Loucy (cell line): ENCODE measurements at regions not wholly inside any gene's neighbourhood (a gene's known extent, or its start where the extent isn't known, plus 50 kb on each side); places are given as distances from the start of the nearest gene placed in this dataset.

Source experiments
- H2AFZ ChIP-seq: fragments of 200-600 bp; sonication (generic); 2 replicates; pipeline ENCODE4 v1.6.0; 2016; ENCODE audit warnings: antibody characterized with exemption, mild to moderate bottlenecking, low read length, moderate library complexity
- H3F3A ChIP-seq: fragments of 200-600 bp; 2 replicates; pipeline ENCODE4 v1.6.0; 2016; ENCODE audit warnings: antibody characterized with exemption, low read depth, mild to moderate bottlenecking
- H3K27me3 ChIP-seq: fragments of 200-600 bp; sonication (generic); 2 replicates; pipeline ENCODE4 v1.6.1; 2014; ENCODE audit warnings: low read length, mild to moderate bottlenecking; ENCODE audit not compliant: insufficient read depth, poor library complexity, severe bottlenecking
- H3K36me3 ChIP-seq: fragments of 200-600 bp; sonication (generic); 2 replicates; pipeline ENCODE4 v1.6.1; 2016; ENCODE audit warnings: low read length; ENCODE audit not compliant: insufficient read depth
- H3K4me1 ChIP-seq: fragments of 200-600 bp; sonication (generic); 2 replicates; pipeline ENCODE4 v1.5.1; 2014; ENCODE audit warnings: low read length, mild to moderate bottlenecking; ENCODE audit not compliant: insufficient read depth, poor library complexity, severe bottlenecking
- H3K4me2 ChIP-seq: fragments of 200-600 bp; sonication (generic); 2 replicates; pipeline ENCODE4 v1.6.0; 2014; ENCODE audit warnings: antibody characterized with exemption, low read length, low read depth, mild to moderate bottlenecking; ENCODE audit not compliant: poor library complexity, severe bottlenecking
- H3K4me3 ChIP-seq: fragments of 200-600 bp; sonication (generic); 2 replicates; pipeline ENCODE4 v1.5.1; 2014; ENCODE audit warnings: low read length, mild to moderate bottlenecking, mixed read lengths; ENCODE audit not compliant: poor library complexity, severe bottlenecking
- H3K79me2 ChIP-seq: fragments of 200-600 bp; sonication (generic); 2 replicates; pipeline ENCODE4 v1.6.1; 2014; ENCODE audit warnings: low read length; ENCODE audit not compliant: insufficient read depth
- H3K9ac ChIP-seq: fragments of 200-600 bp; sonication (generic); 2 replicates; pipeline ENCODE4 v1.6.0; 2014; ENCODE audit warnings: mild to moderate bottlenecking, low read depth, low read length, moderate library complexity; ENCODE audit not compliant: poor library complexity, severe bottlenecking
- H3K9me2 ChIP-seq: fragments of 200-600 bp; sonication (generic); replicated peaks from 2 replicates; pipeline ENCODE4 v1.6.1; 2016; ENCODE audit warnings: low read depth, low read length, mixed read lengths
- H3K9me3 ChIP-seq: fragments of 200-600 bp; sonication (generic); 2 replicates; pipeline ENCODE4 v1.6.1; 2014; ENCODE audit warnings: mild to moderate bottlenecking, antibody characterized with exemption, low read length, low read depth; ENCODE audit not compliant: insufficient read depth
- H4K20me1 ChIP-seq: fragments of 200-600 bp; sonication (generic); 2 replicates; pipeline ENCODE4 v1.6.0; 2014; ENCODE audit warnings: antibody characterized with exemption, low read length, mild to moderate bottlenecking; ENCODE audit not compliant: insufficient read depth, poor library complexity, severe bottlenecking
- EZH2phosphoT487 ChIP-seq: fragments of 200-600 bp; IDR thresholded peaks from 2 replicates; pipeline ENCODE4 v1.6.1; 2018; ENCODE audit warnings: antibody characterized with exemption, mild to moderate bottlenecking, moderate library complexity, borderline replicate concordance
- TF ChIP-seq, protein P1 (sequence below): fragments of 200-600 bp; sonication (generic); conservative IDR thresholded peaks from 2 replicates; pipeline ENCODE4 v1.5.1; 2014; ENCODE audit warnings: mild to moderate bottlenecking, antibody characterized with exemption, low read length

DNA sequence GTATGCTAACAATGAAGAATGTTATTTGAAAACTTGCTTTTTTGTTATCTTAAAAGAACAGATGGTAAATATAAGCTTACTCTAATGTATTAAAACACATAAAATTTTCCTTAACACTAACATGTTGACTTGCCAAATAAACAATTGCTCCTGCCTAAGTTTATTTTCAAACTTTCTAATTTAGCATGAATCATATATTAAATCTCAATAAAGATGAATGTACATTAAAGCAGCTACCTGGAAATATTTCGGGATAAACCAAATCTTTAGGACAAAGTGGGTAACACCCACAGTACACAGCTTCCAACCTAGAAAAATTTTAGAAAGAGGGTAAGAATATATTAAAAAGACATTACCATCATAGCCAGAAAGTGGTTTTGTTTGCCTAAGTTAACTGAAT lies 567.4 kb downstream of the ZEB2 start:
- TF ChIP-seq EZH2phosphoT487: no peak
- TF ChIP-seq, protein P1, sequence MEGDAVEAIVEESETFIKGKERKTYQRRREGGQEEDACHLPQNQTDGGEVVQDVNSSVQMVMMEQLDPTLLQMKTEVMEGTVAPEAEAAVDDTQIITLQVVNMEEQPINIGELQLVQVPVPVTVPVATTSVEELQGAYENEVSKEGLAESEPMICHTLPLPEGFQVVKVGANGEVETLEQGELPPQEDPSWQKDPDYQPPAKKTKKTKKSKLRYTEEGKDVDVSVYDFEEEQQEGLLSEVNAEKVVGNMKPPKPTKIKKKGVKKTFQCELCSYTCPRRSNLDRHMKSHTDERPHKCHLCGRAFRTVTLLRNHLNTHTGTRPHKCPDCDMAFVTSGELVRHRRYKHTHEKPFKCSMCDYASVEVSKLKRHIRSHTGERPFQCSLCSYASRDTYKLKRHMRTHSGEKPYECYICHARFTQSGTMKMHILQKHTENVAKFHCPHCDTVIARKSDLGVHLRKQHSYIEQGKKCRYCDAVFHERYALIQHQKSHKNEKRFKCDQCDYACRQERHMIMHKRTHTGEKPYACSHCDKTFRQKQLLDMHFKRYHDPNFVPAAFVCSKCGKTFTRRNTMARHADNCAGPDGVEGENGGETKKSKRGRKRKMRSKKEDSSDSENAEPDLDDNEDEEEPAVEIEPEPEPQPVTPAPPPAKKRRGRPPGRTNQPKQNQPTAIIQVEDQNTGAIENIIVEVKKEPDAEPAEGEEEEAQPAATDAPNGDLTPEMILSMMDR: no peak
- H3K9me2 ChIP-seq: no peaks in the 10 kb centered on the region
- H3K9me3 ChIP-seq: no peaks in the 10 kb centered on the region
- no peaks in the 10 kb centered on the region for H3K79me2 ChIP-seq
- H3F3A ChIP-seq: no peaks in the 10 kb centered on the region
- H3K4me2 ChIP-seq: no peak overlapping the region
- no peaks in the 10 kb centered on the region for H3K27me3 ChIP-seq
- H3K4me3 ChIP-seq: no peak overlapping the region
- H4K20me1 ChIP-seq: no peaks in the 10 kb centered on the region
- no peak overlapping the region for H3K9ac ChIP-seq
- no peak overlapping the region for H2AFZ ChIP-seq
- no peaks in the 10 kb centered on the region for H3K36me3 ChIP-seq
- H3K4me1 ChIP-seq: no peaks in the 10 kb centered on the region

DNA sequence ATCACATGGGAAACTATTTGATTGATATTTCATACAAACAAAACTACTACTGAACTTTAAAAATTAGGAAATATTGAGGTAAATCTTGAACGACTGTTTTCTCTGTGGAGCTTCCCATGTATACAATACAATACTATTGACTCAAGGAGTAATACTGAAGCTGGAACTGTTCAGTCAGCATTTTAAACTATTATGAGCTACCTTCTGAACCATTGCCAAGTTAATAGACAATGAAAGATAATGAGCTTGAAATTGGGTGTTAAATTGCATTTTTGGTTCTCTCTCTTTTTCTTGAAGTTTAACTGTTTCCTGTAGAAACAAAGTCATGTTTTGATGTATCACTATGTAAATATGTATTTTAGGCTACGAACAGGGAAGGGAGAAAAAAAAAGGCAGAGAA lies 569.2 kb downstream of the ZEB2 start:
- Histone ChIP-seq H3K27me3 (no peaks in the 10 kb centered on the region), H3K9me3 (no peaks in the 10 kb centered on the region), H3K79me2 (no peaks in the 10 kb centered on the region), H3K4me1 (no peaks in the 10 kb centered on the region), H3K4me2 (no peak overlapping the region), H3K4me3 (no peak overlapping the region), H2AFZ (no peak overlapping the region), H3F3A (no peaks in the 10 kb centered on the region), H3K36me3 (peaks cover 7% of the 10 kb centered on the region; the same call in 1 of the 2 replicates), H3K9me2 (no peaks in the 10 kb centered on the region), H4K20me1 (no peaks in the 10 kb centered on the region), H3K9ac (no peak overlapping the region)
- no peak for TF ChIP-seq EZH2phosphoT487
- TF ChIP-seq, protein P1: no peak

DNA sequence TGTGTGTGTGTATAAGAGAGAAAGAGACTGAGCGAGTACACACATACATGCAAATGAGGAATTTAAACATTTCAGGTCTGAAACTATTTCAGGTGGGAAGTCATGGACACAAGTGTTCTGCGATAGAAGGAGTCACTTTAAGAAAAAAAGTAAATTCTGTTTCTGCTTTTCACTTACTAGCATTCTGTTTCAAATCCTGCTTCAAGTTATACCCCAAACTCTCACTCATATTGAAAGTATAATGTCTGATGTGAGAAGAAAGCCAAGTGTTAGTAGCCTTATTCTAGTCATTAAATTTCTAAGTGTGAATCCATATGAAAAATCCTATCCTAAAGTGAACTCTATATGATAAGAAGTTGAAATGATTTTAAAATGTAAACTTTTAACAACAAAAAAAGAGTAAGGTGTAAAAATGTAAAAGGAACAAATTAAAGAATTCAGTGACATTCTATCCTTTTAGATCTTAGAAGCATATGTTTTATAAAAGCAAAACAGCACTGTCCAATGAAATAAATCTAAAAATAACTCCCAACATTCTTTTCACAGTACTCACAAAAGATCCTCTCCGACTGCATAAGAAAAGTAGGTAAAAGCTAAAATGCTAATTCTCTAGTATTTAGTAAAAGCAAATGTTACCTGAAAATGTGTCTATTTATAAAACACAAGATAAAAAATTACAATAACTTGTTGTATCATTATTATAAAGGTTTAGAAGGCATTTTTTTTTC lies 570.6 kb downstream of the ZEB2 start:
- Histone ChIP-seq H3K36me3 (peaks cover 7% of the 10 kb centered on the region; the same call in 1 of the 2 replicates), H3K9me3 (no peaks in the 10 kb centered on the region), H3K79me2 (no peaks in the 10 kb centered on the region), H3K9me2 (no peaks in the 10 kb centered on the region), H3K27me3 (no peaks in the 10 kb centered on the region), H2AFZ (no peak overlapping the region), H4K20me1 (no peaks in the 10 kb centered on the region), H3K4me1 (no peaks in the 10 kb centered on the region), H3K4me2 (no peak overlapping the region), H3F3A (no peaks in the 10 kb centered on the region), H3K9ac (no peak overlapping the region), H3K4me3 (no peak overlapping the region)
- TF ChIP-seq, protein P1: no peak
- no peak for TF ChIP-seq EZH2phosphoT487
